ENCODE measurements at regions not wholly inside any gene's neighbourhood (a gene's known extent, or its start where the extent isn't known, plus 50 kb on each side); places are given as distances from the start of the nearest gene placed in this dataset.

DNA sequence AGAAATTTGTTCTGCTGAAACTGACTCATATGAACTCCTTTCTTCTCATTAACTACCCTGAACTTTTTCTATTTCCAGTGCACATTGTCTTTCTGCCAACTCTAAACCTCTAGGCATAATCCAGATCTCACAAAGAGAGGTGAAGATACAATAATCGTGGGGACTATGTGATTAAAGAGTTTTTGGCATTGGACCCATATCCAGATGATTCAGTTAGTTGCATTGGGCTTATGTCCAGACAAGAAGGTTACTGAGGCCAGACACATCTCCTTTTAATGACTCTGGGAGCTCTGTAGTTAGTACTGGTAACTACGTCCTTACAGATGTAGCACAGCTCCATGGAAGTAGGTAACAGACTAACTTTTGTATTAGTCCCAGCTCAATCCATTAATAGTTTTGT, 273.0 kb downstream of the CASP12 start:
- TF ChIP-seq, protein P1, sequence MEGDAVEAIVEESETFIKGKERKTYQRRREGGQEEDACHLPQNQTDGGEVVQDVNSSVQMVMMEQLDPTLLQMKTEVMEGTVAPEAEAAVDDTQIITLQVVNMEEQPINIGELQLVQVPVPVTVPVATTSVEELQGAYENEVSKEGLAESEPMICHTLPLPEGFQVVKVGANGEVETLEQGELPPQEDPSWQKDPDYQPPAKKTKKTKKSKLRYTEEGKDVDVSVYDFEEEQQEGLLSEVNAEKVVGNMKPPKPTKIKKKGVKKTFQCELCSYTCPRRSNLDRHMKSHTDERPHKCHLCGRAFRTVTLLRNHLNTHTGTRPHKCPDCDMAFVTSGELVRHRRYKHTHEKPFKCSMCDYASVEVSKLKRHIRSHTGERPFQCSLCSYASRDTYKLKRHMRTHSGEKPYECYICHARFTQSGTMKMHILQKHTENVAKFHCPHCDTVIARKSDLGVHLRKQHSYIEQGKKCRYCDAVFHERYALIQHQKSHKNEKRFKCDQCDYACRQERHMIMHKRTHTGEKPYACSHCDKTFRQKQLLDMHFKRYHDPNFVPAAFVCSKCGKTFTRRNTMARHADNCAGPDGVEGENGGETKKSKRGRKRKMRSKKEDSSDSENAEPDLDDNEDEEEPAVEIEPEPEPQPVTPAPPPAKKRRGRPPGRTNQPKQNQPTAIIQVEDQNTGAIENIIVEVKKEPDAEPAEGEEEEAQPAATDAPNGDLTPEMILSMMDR (IDR thresholded peaks at IDR 0.05; ENCODE audit: borderline replicate concordance, extremely low read depth, low read length, poor library complexity, severe bottlenecking) = no peak
- no peak for TF ChIP-seq EZH2 (IDR thresholded peaks at IDR 0.05; ENCODE audit: borderline replicate concordance, low read depth, low read length, severe bottlenecking)

All from DND-41 (cell line).